SU-DHL-6 (cell line): ENCODE measurements at regions not wholly inside any gene's neighbourhood (a gene's known extent, or its start where the extent isn't known, plus 50 kb on each side); places are given as distances from the start of the nearest gene placed in this dataset.

Experiments used
- CTCF ChIP-seq: fragments of 200-600 bp; sonication (generic); IDR thresholded peaks from one replicate; pipeline ENCODE4 v1.5.1; 2017; ENCODE audit warnings: antibody characterized with exemption, mild to moderate bottlenecking, low read length, moderate library complexity; ENCODE audit not compliant: insufficient read depth, poor library complexity, severe bottlenecking
- EZH2phosphoT487 ChIP-seq: fragments of 200-600 bp; sonication (generic), shearing (Covaris generic); conservative IDR thresholded peaks from 2 replicates; pipeline ENCODE4 v1.6.1; 2018; ENCODE audit warnings: mild to moderate bottlenecking, antibody characterized with exemption, low read length, moderate library complexity, mixed read lengths

- TF ChIP-seq CTCF = no peak
- TF ChIP-seq EZH2phosphoT487 = no peak
These were observed 1110.5 kb downstream of the RAPGEF2 start for GRCh38 chr4:160213366-160213765.
